OCI-LY1 (cell line): ENCODE measurements at regions not wholly inside any gene's neighbourhood (a gene's known extent, or its start where the extent isn't known, plus 50 kb on each side); places are given as distances from the start of the nearest gene placed in this dataset.

Experiments
- H2AFZ ChIP-seq: fragments of 200-600 bp; sonication (generic), shearing (Covaris generic); 2 replicates; pipeline ENCODE4 v1.6.0; 2014; ENCODE audit warnings: antibody characterized with exemption, mild to moderate bottlenecking, low read length
- H3F3A ChIP-seq: fragments of 200-600 bp; sonication (generic), shearing (Covaris generic); 2 replicates; pipeline ENCODE4 v1.6.0; 2014; ENCODE audit warnings: mild to moderate bottlenecking, antibody characterized with exemption, low read length, moderate library complexity; ENCODE audit not compliant: insufficient read depth
- H3K27ac ChIP-seq: fragments of 200-600 bp; sonication (generic); 2 replicates; pipeline ENCODE4 v1.5.1; 2014; ENCODE audit warnings: low read length, mixed run types, mild to moderate bottlenecking, low read depth; ENCODE audit not compliant: poor library complexity, severe bottlenecking
- H3K27me3 ChIP-seq: fragments of 200-600 bp; sonication (generic); 2 replicates; pipeline ENCODE4 v1.6.0; 2014; ENCODE audit warnings: antibody characterized with exemption, mild to moderate bottlenecking, low read length, moderate library complexity; ENCODE audit not compliant: insufficient read depth
- H3K36me3 ChIP-seq: fragments of 200-600 bp; sonication (generic); 2 replicates; pipeline ENCODE4 v1.6.1; 2014; ENCODE audit warnings: mild to moderate bottlenecking, antibody characterized with exemption, low read length, moderate library complexity, mixed read lengths; ENCODE audit not compliant: insufficient read depth
- H3K4me1 ChIP-seq: fragments of 200-600 bp; sonication (generic); 2 replicates; pipeline ENCODE4 v1.5.1; 2014; ENCODE audit warnings: mild to moderate bottlenecking, low read length, moderate library complexity; ENCODE audit not compliant: insufficient read depth, severe bottlenecking
- H3K4me2 ChIP-seq: fragments of 200-600 bp; sonication (generic), shearing (Covaris generic); 2 replicates; pipeline ENCODE4 v1.6.1; 2014; ENCODE audit warnings: low read length
- H3K4me3 ChIP-seq: fragments of 200-600 bp; sonication (generic); 2 replicates; pipeline ENCODE4 v1.5.1; 2014; ENCODE audit warnings: low read length, low read depth, mild to moderate bottlenecking, mixed read lengths; ENCODE audit not compliant: poor library complexity, severe bottlenecking
- H3K79me2 ChIP-seq: fragments of 200-600 bp; shearing (Covaris generic); 2 replicates; pipeline ENCODE4 v1.6.1; 2016; ENCODE audit warnings: mixed run types, low read length, mixed read lengths; ENCODE audit not compliant: insufficient read depth
- H3K9ac ChIP-seq: fragments of 200-600 bp; sonication (generic), shearing (Covaris generic); 2 replicates; pipeline ENCODE4 v1.6.1; 2014; ENCODE audit warnings: mild to moderate bottlenecking, low read length, mixed read lengths
- H3K9me2 ChIP-seq: fragments of 200-600 bp; sonication (generic), shearing (Covaris generic); 2 replicates; pipeline ENCODE4 v1.6.1; 2014; ENCODE audit warnings: low read depth, mild to moderate bottlenecking, low read length, mixed read lengths
- H3K9me3 ChIP-seq: fragments of 200-600 bp; shearing (Covaris generic); 2 replicates; pipeline ENCODE4 v1.6.1; 2014; ENCODE audit warnings: low read length, mixed read lengths
- H4K20me1 ChIP-seq: fragments of 200-600 bp; sonication (generic), shearing (Covaris generic); 2 replicates; pipeline ENCODE4 v1.6.0; 2016; ENCODE audit warnings: mild to moderate bottlenecking, low read length; ENCODE audit not compliant: insufficient read depth
- CTCF ChIP-seq: fragments of 200-600 bp; sonication (generic), shearing (Covaris generic); IDR thresholded peaks from 2 replicates; pipeline ENCODE4 v1.5.1; 2017; ENCODE audit warnings: mild to moderate bottlenecking, antibody characterized with exemption, low read length, moderate library complexity, mixed read lengths
- EZH2 ChIP-seq: fragments of 200-600 bp; sonication (generic), shearing (Covaris generic); IDR thresholded peaks from 2 replicates; pipeline ENCODE4 v1.8.0; 2017; ENCODE audit warnings: borderline replicate concordance, mixed run types, mild to moderate bottlenecking, antibody characterized with exemption, low read length, moderate library complexity, mixed read lengths

DNA sequence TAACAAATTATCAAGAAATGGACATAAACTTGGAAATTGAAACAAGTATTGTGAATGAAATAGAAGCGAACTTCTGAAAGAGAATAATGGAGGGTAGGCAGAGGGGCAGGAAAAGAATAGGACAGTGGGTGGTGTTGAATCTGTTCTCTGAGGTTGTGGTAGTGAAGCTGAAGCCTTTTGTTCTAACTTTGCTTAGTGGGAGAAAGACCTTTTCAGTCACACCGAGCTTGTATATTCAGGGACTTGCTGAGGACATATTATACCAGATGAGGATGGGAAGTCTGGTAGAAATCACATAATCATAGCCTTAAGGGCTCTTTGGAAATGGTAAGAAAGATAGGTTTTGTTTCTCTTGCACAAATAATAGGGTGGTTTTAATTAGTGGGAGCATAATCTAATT is 115.4 kb upstream of the NDST4 start:
- no peaks in the 10 kb centered on the region for H3K4me1 ChIP-seq
- no peak overlapping the region for H3K4me3 ChIP-seq
- H3K9me3 ChIP-seq, result no peaks in the 10 kb centered on the region
- H3F3A ChIP-seq, result no peaks in the 10 kb centered on the region
- no peaks in the 10 kb centered on the region for H4K20me1 ChIP-seq
- H3K9ac ChIP-seq, result no peak overlapping the region
- no peaks in the 10 kb centered on the region for H3K9me2 ChIP-seq
- H3K36me3 ChIP-seq, result no peaks in the 10 kb centered on the region
- TF ChIP-seq EZH2, result no peak
- no peaks in the 10 kb centered on the region for H3K79me2 ChIP-seq
- H3K27ac ChIP-seq, result no peak overlapping the region
- no peaks in the 10 kb centered on the region for H3K27me3 ChIP-seq
- no peak overlapping the region for H2AFZ ChIP-seq
- no peak overlapping the region for H3K4me2 ChIP-seq

DNA sequence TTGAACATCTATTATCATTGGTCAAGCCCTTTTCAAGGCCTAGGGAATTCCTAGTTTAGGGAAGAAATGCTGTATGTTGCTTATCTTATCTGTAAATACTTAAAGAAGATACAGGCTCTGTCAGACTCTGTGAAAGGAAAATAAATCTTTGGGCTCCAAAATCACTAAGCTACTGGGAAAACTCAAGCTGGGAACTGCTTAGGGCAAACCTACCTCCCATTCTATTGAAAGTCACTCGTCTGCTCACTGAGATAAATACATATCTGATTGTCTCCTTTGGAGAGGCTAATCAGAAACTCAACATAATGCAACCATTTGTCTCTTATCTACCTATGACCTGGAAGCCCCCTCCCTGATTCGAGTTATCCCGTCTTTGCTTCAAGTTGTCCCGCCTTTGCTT is 108.6 kb upstream of the NDST4 start:
- Histone ChIP-seq H3K9me3 (no peaks in the 10 kb centered on the region), H3K9ac (no peak overlapping the region), H3K79me2 (no peaks in the 10 kb centered on the region), H3K27me3 (no peaks in the 10 kb centered on the region), H3K4me2 (no peak overlapping the region), H2AFZ (no peak overlapping the region), H3K4me3 (no peak overlapping the region), H3K4me1 (no peaks in the 10 kb centered on the region), H3K27ac (no peak overlapping the region), H4K20me1 (no peaks in the 10 kb centered on the region), H3K36me3 (no peaks in the 10 kb centered on the region), H3F3A (no peaks in the 10 kb centered on the region), H3K9me2 (no peaks in the 10 kb centered on the region)
- TF ChIP-seq EZH2 (no peak), CTCF (no peak)

GRCh38 chr4:115219862-115220261 is 106.4 kb upstream of the NDST4 start:
- H3K27me3 ChIP-seq, result no peaks in the 10 kb centered on the region
- H4K20me1 ChIP-seq, result no peaks in the 10 kb centered on the region
- no peak overlapping the region for H2AFZ ChIP-seq
- H3F3A ChIP-seq, result no peaks in the 10 kb centered on the region
- TF ChIP-seq CTCF (no peak), EZH2 (no peak)
- no peaks in the 10 kb centered on the region for H3K79me2 ChIP-seq
- no peaks in the 10 kb centered on the region for H3K36me3 ChIP-seq
- H3K27ac ChIP-seq, result no peak overlapping the region
- H3K9ac ChIP-seq, result no peak overlapping the region
- no peaks in the 10 kb centered on the region for H3K9me3 ChIP-seq
- no peak overlapping the region for H3K4me2 ChIP-seq
- no peak overlapping the region for H3K4me3 ChIP-seq
- no peaks in the 10 kb centered on the region for H3K4me1 ChIP-seq
- H3K9me2 ChIP-seq, result no peaks in the 10 kb centered on the region

- H3K4me3 ChIP-seq, result no peak overlapping the region
- H4K20me1 ChIP-seq, result no peaks in the 10 kb centered on the region
- no peak overlapping the region for H3K4me2 ChIP-seq
- no peaks in the 10 kb centered on the region for H3K9me3 ChIP-seq
- no peaks in the 10 kb centered on the region for H3K36me3 ChIP-seq
- no peak overlapping the region for H3K9ac ChIP-seq
- H3K79me2 ChIP-seq, result no peaks in the 10 kb centered on the region
- H3K27ac ChIP-seq, result no peak overlapping the region
- no peaks in the 10 kb centered on the region for H3K4me1 ChIP-seq
- no peak overlapping the region for H2AFZ ChIP-seq
- H3K27me3 ChIP-seq, result no peaks in the 10 kb centered on the region
- TF ChIP-seq CTCF (no peak), EZH2 (no peak)
- no peaks in the 10 kb centered on the region for H3K9me2 ChIP-seq
- no peaks in the 10 kb centered on the region for H3F3A ChIP-seq
Measured at GRCh38 chr4:115219315-115219860, 106.0 kb upstream of the NDST4 start.
